ENCODE measurements at regions not wholly inside any gene's neighbourhood (a gene's known extent, or its start where the extent isn't known, plus 50 kb on each side); places are given as distances from the start of the nearest gene placed in this dataset.
"Not testable (repeated sequence)": the region's sequence is repeated elsewhere in the genome, so short reads cannot be mapped to it uniquely, and the experiment has no call there.

DNA sequence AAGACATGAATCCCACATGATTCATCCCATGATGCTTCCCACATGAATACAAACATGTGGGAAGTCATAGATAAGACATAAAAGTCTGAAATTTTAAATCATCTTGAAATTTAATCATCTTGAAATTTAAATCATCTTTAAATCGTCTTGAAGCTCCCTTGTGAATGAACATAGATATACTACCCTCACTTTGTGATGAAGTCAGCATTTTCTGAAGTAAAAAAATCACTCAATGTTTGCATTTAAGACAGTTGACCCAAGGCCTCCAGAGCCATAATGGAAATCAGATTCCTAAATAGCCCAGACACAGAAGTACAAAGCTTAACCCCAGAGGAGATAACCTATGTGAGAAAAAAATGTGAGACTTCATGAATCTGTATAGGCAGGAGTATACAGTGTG is 279.4 kb downstream of the ZBBX start:
- no peak for DNase-seq

DNA sequence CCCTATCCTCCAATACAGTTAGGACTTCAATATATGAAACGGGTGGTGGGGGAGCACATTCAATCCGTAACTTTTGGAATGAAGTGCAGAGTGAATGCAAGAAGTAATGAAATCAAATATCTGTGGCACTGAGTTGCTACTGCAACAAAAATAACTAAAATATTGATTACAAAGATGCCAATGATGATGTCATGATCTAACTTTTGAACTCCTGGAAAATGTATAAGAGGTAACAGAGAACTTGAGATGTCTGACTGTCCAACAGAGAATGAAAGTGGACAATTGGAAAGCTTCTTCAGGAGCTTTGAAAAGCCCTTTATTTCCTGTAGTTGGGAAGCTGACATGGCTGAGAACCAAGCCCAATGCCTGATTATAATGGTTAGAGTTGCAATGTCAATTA is 279.9 kb downstream of the ZBBX start:
- no peak for DNase-seq

DNA sequence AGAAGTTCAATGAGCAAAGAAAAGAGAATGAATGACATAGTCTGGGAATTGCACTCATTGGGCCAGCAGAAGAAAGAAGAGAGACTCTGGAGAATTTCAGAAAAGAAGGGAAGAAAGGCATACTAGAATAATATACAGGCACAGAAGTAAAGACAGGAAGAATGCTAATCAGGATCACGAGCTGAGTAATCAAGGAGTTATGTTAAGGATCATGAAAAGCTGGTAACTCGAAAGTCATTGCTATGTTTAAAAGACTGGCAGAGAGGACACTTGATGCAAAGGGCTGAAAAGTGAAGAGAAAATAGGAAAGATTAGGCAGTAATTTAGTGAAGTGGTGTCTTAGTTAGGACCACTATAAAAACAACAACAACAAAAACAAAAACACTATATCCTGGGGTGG is 284.1 kb downstream of the ZBBX start:
- DNase-seq = no peak

DNA sequence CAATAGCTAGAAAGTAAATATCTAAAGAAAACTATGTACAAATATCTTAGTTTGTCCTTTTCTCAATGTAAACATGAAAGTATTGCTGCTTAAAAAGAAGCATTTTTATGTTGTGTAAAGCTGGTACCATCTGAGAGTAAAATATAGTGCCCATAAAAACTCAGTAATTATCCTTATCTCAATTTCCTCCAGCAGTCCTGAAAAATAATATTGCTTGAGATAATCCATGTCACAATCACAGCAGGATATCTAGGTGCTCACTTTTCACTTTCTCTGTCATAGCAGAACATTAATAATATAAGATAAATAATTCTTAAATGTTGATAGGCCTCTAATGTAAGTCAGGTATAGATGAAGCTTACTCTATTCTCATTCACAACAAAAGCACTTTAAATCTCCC is 285.5 kb downstream of the ZBBX start:
- no peak for DNase-seq

DNA sequence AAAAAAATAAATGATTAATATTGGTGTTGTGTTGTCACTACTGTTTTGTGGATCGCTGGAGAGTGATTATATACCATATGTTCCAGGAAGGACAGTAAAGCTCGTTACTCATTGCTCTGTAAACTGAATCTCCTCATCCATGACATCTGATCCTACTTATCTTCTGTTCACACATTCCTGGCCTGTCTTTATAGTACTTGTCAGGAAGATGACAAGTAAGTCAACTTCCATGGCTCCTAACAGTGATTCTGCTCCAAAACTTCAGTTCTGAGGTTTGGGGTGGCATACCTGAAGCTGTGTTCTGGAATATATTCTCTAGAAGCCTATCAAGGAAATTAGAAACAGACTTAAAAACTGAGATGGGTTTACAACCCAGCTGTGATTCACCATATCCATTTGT is 288.9 kb downstream of the ZBBX start:
- no peak for DNase-seq

DNA sequence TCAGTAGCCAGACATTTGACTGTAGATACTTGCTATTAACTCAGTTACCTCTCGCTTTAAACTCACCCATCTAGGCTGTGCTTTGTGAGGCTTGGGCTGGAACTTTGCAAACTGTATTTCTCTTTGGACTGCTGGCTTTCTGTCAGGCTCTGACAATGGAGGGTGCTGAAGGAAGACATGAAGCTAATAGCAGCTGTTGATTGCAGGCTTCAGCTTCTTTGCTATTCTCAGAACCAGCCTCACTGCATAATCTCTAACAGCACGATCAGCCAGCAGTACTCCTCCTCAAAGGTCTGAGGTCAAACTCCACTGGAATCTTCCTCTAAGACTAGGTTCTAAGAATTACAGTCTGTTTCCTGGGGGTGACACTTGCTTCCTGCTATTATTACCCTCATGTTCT is 295.6 kb downstream of the ZBBX start:
- no peak for DNase-seq

DNA sequence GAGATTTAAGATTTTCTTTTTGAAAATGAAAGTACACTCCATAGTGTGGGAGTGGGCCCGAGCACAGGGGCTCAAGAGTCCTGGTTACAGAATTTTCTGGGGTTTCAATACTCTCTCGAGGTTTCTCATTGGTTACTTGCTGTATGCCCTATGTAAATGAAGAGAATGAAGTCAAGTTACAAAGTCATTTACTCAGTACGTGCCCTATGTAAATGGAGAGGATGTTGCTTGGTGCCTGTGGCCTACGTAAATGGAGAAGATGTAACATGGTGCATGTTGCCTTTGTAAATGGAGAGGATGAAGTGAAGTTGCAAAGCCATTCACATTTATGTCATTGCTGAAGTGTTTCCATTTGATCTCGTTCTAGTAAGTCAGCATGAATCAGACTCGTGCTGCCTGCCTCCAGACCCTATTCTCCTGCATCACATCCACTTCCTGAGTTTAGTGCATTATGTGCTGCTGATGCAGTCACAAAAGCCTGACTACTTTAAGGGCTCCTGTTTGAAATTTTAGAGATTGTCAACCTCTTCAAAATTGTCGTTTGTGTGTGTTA is 302.0 kb downstream of the ZBBX start:
- no peak for DNase-seq

DNA sequence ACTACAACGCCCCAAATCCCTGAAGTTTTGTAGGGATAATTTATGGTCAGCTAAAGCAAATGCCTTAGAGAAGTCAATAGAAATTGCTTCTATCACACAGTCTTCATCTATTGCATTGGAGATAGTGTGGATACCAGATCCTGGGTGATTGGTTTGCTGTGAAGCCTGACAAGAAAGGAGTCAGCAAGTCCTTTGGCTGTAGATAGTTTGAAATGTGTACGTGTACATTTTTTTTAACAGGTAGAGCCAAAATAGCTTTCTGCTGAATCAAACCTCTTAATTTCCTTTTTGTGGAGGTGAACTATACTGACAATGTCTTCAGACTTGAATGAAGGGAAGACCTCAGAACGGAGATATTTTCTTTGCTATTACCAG is 312.3 kb downstream of the ZBBX start:
- no peak for DNase-seq

DNA sequence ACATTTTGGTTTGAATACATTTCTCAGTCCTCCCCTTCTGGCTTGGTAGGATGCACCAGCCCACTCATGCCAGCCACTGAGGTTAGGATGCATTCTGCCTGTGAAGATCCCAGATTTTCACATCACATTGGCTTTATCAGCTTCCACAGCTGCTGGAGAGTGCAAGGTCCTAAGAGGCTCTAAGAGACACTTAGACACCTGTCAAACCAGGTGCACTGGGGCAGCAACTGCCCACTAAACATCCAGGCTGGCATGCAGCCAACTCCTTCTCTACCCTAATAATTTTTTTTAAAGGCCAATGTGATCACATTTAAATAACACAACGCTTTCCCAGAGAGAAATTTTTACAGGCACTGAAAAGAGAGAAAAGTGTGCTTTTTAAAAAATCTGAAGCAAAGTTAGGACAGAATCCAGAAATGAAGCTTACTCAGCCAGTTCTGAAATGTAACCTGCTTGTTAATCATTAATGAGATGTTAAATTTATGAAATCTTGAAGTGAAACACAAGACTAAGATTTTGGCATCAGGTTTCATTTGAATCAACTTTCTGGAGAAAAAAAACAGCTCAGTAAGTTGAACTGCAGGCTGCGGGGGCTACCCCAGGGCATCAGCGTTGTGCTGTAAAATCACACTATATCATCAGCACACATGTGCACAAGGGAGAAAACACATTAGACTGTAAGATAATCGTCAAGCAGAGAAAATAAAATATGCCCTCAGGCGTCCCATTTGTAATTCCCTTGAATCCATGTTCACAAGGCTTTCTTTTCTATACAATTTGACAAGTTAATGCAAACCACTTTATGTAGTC is 312.9 kb downstream of the ZBBX start:
- no peak for DNase-seq

DNA sequence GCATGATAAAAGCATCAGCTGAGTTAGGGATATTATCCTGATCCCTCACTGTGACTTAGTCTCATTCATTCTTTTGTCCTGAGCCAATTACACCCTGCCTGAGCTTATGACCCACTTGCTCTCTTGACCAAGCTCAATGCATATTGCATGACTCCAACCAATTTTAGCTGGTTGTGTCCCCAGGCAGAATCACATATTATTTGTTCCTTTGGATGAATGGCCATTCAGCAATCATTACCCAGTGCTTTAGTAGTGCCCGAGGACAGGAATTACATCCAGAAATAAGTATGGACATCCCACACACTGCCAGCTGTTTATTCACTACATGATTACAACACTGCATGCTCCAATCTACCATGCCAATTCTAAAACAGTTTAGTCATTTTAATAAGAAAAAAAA is 322.5 kb downstream of the ZBBX start:
- DNase-seq = no peak

DNA sequence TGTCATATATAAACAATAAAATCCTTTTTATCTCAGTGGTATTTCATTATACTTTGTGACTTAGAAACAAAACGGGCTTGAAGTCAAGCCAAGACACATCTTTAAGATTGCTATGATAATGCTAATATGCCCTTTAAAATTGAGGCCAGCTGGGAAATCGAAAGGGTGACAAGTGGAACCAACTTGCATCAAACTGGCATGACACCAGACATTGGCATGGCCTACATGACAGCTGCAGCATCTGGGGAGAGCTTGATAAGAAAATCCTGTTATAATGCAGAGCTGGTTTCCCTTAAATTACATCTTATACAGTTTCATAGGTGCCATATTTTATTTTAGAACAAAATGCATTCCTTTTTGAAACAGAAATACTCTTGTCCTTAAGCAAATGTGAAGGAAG is 325.2 kb downstream of the ZBBX start:
- no peak for DNase-seq

DNA sequence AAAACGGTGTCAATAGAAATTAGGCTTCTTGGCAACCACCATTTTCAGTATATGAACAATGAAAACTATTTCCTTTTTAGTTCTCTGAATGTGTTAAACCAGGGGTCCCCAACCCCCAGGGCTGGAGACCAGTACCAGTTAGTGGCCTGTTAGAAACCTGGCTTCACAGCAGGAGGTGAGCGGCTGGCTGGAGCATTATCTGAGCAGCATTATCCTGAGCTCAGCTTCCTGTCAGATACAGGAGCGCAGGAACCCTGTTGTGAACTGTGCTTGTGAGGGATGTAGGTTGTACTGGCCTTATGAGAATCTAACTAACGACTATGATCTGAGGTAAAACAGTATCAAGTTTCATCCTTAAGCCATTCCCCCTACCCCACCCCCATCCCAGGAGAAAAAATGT is 328.7 kb downstream of the ZBBX start:
- no peak for DNase-seq

DNA sequence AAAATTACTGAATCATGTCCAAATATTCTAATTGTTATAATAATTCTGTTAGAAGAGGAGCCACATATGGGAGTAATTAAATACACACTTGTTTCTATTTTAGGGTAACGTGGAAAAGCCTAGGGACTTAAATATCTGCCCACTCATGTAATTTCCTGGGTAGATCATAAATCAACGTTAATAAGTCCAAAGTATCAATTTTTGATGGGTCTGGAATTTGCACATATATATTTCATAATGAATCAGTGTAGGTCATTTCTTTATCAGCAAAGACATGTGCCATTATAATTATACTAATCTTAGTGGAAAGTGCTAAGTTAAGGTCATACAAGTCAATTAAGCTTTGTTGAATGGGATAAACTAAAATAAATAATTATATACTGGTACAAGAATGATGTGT is 346.2 kb downstream of the ZBBX start:
- DNase-seq = no peak

DNA sequence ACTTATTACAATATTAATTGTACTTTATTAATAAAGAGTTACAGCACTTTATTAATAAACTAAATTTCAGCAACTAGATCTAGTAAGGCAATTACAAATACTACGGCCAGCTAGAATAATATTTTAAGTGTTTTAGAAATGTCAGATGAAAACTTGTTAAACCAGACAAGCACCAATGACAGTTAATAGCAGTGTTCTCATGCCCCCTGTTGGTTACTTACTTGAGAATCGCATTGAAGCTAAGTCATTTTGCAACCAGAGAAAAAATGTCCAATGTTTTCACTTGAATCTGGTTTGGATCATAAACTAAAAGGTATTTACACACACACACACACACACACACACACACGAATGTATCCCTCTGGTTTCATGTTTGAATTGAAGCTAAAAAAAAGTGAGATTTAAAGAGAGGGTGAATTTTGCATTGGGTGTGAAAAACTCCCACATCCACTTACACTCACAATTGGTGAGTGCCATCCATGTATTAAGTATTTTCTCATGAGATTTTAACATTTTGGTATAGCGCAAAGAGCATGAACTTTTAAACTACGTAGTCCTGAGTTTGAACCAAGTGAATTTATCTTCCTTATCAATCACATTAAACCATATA is 347.7 kb downstream of the ZBBX start:
- peak; percentile 62 for DNase-seq

DNA sequence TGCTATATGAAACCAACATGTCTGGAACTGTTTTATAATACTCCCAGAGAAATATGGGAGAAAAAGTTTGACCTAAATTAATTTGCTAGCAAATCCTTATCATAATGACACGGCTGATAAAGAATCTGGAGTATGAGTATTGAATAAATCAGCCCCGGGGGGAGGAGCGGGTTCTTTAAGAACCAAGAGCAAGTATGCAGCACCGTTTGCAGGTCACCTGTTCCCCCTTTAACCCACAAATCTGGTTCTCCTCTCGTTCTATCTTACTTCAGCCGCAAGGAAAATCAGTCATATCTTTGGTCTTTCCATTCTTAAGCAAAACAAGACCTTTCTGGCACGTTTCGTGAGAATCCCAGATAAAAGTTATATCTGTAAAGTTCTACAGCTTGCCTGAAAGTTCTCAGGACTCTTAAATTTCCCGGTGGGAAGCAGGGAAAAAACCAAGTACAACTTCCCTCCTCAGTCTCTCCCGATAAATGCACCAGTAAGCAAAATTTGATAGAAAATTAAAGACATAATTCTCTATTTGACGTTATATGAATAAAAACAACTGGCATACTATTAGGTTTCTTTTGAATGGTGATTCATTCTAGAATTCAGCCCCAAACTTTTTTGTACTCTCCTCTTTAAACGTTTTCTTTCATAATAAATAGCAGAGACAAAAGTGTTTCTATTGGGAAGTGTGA is 348.6 kb downstream of the ZBBX start:
- DNase-seq = no peak

DNA sequence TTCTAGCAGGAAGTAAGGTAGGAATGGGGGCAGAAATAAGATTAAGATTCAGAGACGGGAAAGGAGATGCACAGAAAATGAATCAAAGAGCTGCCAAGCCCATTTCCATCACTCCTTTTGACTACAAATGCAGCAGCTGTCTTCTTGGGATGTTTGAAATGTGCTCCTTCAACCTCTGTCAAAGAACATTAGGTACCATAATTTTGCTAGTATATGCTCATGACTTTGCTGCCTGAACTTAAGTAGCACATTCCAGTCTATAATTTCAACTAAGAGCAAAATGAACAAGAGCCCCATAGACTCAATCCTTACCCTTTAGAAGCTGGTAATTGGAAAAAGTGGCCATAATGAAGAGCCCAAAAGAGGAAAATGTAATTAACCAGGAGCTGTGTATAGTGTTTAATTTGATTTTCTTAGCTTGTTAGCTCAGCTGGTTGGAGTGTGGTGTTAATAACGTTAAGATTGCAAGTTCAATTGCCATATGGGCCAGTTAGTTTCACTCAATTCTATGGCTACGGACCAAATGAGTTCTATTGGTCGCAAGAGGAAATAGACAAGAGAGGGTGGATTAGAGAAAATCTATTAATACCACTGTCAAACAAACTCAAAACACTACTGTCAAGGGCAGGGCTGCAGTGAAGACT is 349.9 kb downstream of the ZBBX start:
- no peak for DNase-seq

DNA sequence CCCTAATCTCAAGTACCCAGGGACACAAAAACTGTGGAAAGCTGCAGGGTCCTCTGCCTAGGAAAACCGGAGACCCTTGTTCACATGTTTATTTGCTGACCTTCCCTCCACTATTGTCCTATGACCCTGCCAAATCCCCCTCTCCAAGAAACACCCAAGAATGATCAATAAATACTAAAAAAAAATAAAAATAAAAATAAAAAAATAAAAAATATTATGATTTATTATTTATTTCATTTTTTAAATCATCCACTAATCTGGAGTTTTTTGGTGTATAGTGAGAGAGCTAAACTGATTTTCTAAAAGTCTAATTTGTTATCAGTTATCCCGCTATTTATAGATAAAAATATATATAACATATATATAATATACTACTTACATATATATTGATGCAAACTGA is 360.6 kb downstream of the ZBBX start:
- DNase-seq = not testable (repeated sequence)

DNA sequence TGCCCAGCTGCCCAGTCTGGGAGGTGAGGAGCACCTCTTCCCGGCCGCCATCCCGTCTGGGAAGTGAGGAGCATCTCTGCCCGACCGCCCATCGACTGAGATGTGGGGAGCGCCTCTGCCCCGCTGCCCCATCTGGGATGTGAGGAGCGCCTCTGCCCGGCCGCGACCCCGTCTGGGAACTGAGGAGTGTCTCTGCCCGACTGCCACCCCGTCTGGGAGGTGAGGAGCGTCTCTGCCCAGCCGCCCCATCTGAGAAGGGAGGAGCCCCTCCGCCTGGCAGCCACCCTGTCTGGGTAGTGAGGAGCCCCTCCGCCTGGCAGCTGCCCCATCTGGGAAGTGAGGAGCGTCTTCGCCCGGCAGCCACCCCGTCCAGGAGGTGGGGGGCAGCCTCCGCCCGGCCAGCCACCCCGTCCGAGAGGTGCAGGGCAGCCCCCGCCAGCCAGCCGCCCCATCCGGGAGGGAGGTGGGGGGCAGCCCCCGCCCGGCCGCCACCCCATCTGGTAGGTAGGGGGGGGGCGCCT is 361.4 kb downstream of the ZBBX start:
- not testable (repeated sequence) for DNase-seq

DNA sequence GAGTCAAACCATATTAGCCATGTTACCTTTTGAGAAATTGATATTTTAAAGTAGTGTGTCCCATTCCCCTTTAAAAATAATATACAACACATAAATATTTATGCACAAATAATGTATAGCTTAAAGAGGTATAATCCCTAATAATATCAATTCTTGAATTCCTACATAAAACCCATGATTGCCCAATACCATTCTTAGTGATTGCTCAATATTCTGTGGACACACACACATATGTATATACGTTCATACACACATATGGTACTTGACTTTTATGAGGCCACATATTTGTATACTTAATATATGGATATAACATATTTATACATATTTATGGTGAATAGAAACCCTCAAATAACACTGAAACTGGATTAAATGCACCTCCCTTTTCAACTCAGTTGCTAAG is 367.4 kb downstream of the ZBBX start:
- no peak for DNase-seq

DNA sequence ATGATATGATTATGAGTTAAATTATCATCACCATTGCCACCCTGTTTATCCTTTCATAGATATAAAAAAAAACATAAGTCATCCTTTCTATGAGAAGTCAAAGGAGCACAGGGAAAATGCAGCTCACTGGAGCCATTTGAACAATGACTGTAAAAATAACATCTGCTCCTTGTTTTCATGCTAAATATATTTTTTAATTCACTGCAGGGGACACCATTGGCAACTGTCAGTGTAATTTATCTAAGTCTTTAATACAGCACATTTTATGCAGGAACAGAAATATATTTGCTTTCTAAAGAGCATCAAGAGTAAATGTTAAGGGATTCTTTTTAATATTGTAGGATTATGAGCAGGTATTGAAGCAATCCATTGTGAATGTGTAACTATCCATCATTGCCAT is 371.3 kb downstream of the ZBBX start:
- no peak for DNase-seq

DNA sequence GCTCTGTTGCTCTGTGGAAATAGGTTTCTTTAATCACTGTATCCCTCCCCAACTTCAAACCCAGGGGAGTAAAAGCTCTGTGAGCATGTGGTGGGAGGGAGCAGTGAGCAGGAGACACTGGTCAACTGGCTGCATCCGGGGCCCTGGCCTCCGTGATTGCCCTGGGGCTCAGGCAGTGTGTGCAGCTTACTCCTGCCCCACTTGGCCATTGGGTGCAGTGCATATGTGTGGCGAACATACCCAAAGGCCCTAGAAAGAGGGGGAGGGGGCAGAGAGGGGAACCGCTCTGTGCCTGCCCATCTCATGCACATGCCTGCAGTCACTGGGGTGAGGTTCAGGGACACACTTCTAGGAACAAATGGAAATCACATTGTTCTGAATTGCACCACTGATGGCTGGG is 378.7 kb downstream of the ZBBX start:
- DNase-seq = no peak

DNA sequence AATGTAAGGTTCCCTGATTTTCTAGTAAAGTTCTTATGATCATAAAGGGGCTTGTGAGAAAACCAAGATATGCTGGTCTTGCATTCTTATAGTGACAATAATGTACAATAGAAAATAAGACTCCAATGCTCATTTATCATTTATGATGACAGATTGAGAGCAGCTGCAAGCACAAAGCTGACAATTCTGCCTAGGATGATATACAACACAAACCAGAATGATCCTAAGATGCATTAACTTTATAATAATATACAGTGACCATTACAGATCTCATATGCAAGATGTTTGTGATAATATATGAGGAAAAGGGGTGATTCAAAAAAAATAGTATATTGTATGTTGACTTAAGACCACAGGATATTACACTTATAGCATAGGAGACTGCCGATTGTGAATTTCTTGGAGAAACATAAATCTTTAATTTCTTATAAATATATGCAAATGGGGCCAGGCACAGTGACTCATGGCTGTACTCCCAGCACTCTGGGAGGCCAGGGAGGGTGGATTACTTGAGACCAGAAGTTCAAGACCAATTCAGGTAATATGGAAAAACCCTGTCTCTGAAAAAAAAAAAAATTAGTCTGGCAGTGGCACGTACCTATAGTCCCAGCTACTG is 387.0 kb downstream of the ZBBX start:
- DNase-seq = no peak

DNA sequence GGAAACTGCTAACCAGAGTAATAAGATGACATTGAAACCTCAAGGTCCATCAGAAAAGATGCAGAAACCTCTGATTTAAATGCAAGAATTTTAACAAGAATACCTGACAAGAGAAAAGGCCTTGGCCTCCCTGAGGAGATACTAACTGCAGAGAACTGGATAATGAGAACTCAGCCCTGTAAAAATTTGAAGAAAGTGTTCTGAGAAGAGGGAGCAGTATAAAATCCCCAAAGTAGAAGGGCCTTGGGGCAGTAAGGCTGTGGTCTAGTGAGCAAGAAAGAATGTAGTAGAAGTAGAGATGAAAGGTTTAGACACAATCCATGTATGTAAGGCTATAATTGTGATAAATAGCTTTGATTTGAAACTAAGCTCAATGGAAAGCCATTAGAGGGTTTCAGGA is 394.1 kb downstream of the ZBBX start:
- no peak for DNase-seq
